Dedifferentiated amniotic fluid mesenchymal stem cell (primary cell): ENCODE measurements at regions not wholly inside any gene's neighbourhood (a gene's known extent, or its start where the extent isn't known, plus 50 kb on each side); places are given as distances from the start of the nearest gene placed in this dataset.

ENCODE experiments used
- DNase-seq: peaks from one replicate; pipeline ENCODE4 v3.0.0-alpha.2; 2016; ENCODE audit errors: extremely low spot score

- DNase-seq: no peak
Observed at GRCh38 chr11:119937412-119937811, 200.5 kb downstream of the TRIM29 start.

- DNase-seq: no peak
Observed at GRCh38 chr11:119936426-119936825, 201.5 kb downstream of the TRIM29 start.

- DNase-seq: no peak
Observed at GRCh38 chr11:119935349-119935925, 202.5 kb downstream of the TRIM29 start.

GRCh38 chr11:119934866-119935265 is 203.0 kb downstream of the TRIM29 start:
- no peak for DNase-seq

GRCh38 chr11:119934267-119934666 is 203.6 kb downstream of the TRIM29 start:
- no peak for DNase-seq

GRCh38 chr11:119933584-119933983 is 204.3 kb downstream of the TRIM29 start:
- DNase-seq: no peak

GRCh38 chr11:119932828-119933562 is 204.0 kb upstream of the NECTIN1 start:
- DNase-seq: no peak

GRCh38 chr11:119928047-119928446 is 199.0 kb upstream of the NECTIN1 start:
- DNase-seq: no peak

- DNase-seq: no peak
Observed at GRCh38 chr11:119924017-119924416, 195.0 kb upstream of the NECTIN1 start.

- DNase-seq: no peak
Observed at GRCh38 chr11:119921571-119921970, 192.6 kb upstream of the NECTIN1 start.

GRCh38 chr11:119920666-119921387 is 191.8 kb upstream of the NECTIN1 start:
- no peak for DNase-seq

- DNase-seq: no peak
Observed at GRCh38 chr11:119919656-119920055, 190.7 kb upstream of the NECTIN1 start.

- no peak for DNase-seq
Observed at GRCh38 chr11:119918347-119918746, 189.3 kb upstream of the NECTIN1 start.

GRCh38 chr11:119916568-119916967 is 187.6 kb upstream of the NECTIN1 start:
- no peak for DNase-seq

GRCh38 chr11:119912229-119912628 is 183.2 kb upstream of the NECTIN1 start:
- no peak for DNase-seq

- no peak for DNase-seq
Observed at GRCh38 chr11:119910650-119911049, 181.7 kb upstream of the NECTIN1 start.

- no peak for DNase-seq
Observed at GRCh38 chr11:119910051-119910450, 181.1 kb upstream of the NECTIN1 start.

- no peak for DNase-seq
Observed at GRCh38 chr11:119909495-119909894, 180.5 kb upstream of the NECTIN1 start.

- no peak for DNase-seq
Observed at GRCh38 chr11:119909077-119909476, 180.1 kb upstream of the NECTIN1 start.

- DNase-seq: no peak
Observed at GRCh38 chr11:119908573-119908904, 179.5 kb upstream of the NECTIN1 start.

- DNase-seq: no peak
Observed at GRCh38 chr11:119907878-119908572, 179.0 kb upstream of the NECTIN1 start.

- DNase-seq: no peak
Observed at GRCh38 chr11:119907122-119907851, 178.3 kb upstream of the NECTIN1 start.
